Spleen (tissue), 7 donors: ENCODE measurements at regions not wholly inside any gene's neighbourhood (a gene's known extent, or its start where the extent isn't known, plus 50 kb on each side); places are given as distances from the start of the nearest gene placed in this dataset.
"Not testable (repeated sequence)": the region's sequence is repeated elsewhere in the genome, so short reads cannot be mapped to it uniquely, and the experiment has no call there.

Experiments
- POLR2A ChIP-seq, 3 donors: fragments of 450-650 bp; IDR thresholded peaks; one replicate each; pipeline ENCODE4 v1.5.1; 2017; ENCODE audit warnings: antibody characterized with exemption in 3 of 3, mild to moderate bottlenecking in 1 of 3
- POLR2AphosphoS5 ChIP-seq, 3 donors: sonication (generic); formaldehyde crosslinking; IDR thresholded peaks; one replicate each; pipeline ENCODE4 v1.5.1; 2017; ENCODE audit warnings: antibody characterized with exemption in 3 of 3
- TF ChIP-seq, protein P1 (sequence below), 11 experiments: fragments of 200-600 bp in 7 of 11; fragments of 450-650 bp in 4 of 11; sonication (generic) in 4 of 11; IDR thresholded peaks in 8 of 11; conservative IDR thresholded peaks in 3 of 11; 1 replicate in 7 of 11; 2 replicates in 4 of 11; pipeline versions ENCODE4 v1.4.0 to v1.8.0; 2016 to 2021; ENCODE audit warnings: antibody characterized with exemption in 11 of 11, inconsistent platforms in 4 of 11, mild to moderate bottlenecking in 1 of 11
- donor health status: DM: no; HTN: no; CAD: no; lungs with moderate emphysema.
- donor health status: DM: no; HTN: no; CAD: no.
- donor health status: DM: no; HTN: no; CAD: no.

DNA sequence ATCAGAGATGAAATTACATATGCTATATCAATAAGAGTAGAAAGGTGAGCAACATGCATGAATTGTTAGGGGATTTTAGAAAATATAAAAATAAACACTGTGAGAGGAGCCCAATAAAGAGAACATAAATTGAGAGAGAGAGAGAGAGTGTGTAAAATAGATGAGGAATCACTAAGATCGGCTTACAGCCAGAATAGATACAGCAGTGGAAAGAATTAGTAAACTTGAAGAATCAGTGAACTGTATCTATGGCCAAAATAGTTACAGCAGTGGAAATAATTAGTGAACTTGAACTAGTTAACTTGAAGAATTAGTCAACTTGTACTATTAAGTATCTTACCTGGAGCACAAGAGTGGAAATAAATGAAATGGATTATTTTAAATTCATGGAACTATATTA, 284.3 kb upstream of the RAI14 start:
- TF ChIP-seq, protein P1, sequence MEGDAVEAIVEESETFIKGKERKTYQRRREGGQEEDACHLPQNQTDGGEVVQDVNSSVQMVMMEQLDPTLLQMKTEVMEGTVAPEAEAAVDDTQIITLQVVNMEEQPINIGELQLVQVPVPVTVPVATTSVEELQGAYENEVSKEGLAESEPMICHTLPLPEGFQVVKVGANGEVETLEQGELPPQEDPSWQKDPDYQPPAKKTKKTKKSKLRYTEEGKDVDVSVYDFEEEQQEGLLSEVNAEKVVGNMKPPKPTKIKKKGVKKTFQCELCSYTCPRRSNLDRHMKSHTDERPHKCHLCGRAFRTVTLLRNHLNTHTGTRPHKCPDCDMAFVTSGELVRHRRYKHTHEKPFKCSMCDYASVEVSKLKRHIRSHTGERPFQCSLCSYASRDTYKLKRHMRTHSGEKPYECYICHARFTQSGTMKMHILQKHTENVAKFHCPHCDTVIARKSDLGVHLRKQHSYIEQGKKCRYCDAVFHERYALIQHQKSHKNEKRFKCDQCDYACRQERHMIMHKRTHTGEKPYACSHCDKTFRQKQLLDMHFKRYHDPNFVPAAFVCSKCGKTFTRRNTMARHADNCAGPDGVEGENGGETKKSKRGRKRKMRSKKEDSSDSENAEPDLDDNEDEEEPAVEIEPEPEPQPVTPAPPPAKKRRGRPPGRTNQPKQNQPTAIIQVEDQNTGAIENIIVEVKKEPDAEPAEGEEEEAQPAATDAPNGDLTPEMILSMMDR (IDR thresholded peaks at IDR 0.05 in 8 of 11, conservative IDR thresholded peaks at IDR 0.05 in 3 of 11), result not testable (repeated sequence)
- not testable (repeated sequence) for TF ChIP-seq POLR2A, POLR2AphosphoS5 (IDR thresholded peaks at IDR 0.05)
